PC-3 (cell line): ENCODE measurements at regions not wholly inside any gene's neighbourhood (a gene's known extent, or its start where the extent isn't known, plus 50 kb on each side); places are given as distances from the start of the nearest gene placed in this dataset.

Experiments
- ATAC-seq: fragments of 200-7000 bp; cut with Tn5 transposase; 2 replicates; pipeline ENCODE4 v1.9.1; 2020; ENCODE audit warnings: mild to moderate bottlenecking, moderate library complexity
- BruUV-seq: library from RNA; stranded (reverse); fragments of 400-500 nt; replicated peaks from 2 replicates; lab custom pipeline; 2021; lab: Mats Ljungman, UMichigan
- CTCF ChIA-PET: fragments of 300-600 bp; sonication (Branson Sonifier 250); formaldehyde crosslinking; loops from one replicate; lab custom pipeline; 2022; ENCODE audit warnings: antibody characterized with exemption; lab: Charles Lee
- POLR2A ChIA-PET: fragments of 300-600 bp; sonication (Branson Sonifier 250); formaldehyde crosslinking; loops from one replicate; lab custom pipeline; 2022; ENCODE audit warnings: antibody characterized with exemption; ENCODE audit not compliant: unreplicated experiment; lab: Charles Lee
- DNase-seq: peaks from one replicate; pipeline ENCODE4 v3.0.0-alpha.2; 2015
- H2AFZ ChIP-seq: fragments of 300-600 bp; sonication (generic); 2 replicates; pipeline ENCODE4 v1.6.0; 2016; ENCODE audit warnings: antibody characterized with exemption, low read length
- H3F3A ChIP-seq: fragments of 300-600 bp; sonication (generic); one replicate; pipeline ENCODE4 v1.6.0; 2017; ENCODE audit warnings: antibody characterized with exemption, low read length, control low read depth, mild to moderate bottlenecking; ENCODE audit not compliant: unreplicated experiment
- H3K27ac ChIP-seq: fragments of 300-600 bp; sonication (generic); 2 replicates; pipeline ENCODE4 v1.5.1; 2016; ENCODE audit warnings: mild to moderate bottlenecking, low read length
- H3K27me3 ChIP-seq: fragments of 300-600 bp; sonication (generic); 2 replicates; pipeline ENCODE4 v1.6.1; 2016; ENCODE audit warnings: low read length, mixed read lengths
- H3K36me3 ChIP-seq: fragments of 300-600 bp; sonication (generic); 2 replicates; pipeline ENCODE4 v1.6.1; 2016; ENCODE audit warnings: low read depth, mixed run types, low read length, mixed read lengths
- H3K4me1 ChIP-seq: fragments of 300-600 bp; sonication (generic); 2 replicates; pipeline ENCODE4 v1.5.1; 2016; ENCODE audit warnings: low read length; ENCODE audit not compliant: insufficient read depth
- H3K4me2 ChIP-seq: fragments of 300-600 bp; sonication (generic); 2 replicates; pipeline ENCODE4 v1.6.0; 2016; ENCODE audit warnings: low read length
- H3K4me3 ChIP-seq: fragments of 300-600 bp; sonication (generic); 2 replicates; pipeline ENCODE4 v1.5.1; 2016; ENCODE audit warnings: mild to moderate bottlenecking, low read length, mixed read lengths
- H3K79me2 ChIP-seq: fragments of 300-600 bp; sonication (generic); 2 replicates; pipeline ENCODE4 v1.6.1; 2017; ENCODE audit warnings: low read length, mixed read lengths
- H3K9ac ChIP-seq: fragments of 300-600 bp; sonication (generic); 2 replicates; pipeline ENCODE4 v1.6.0; 2016; ENCODE audit warnings: mild to moderate bottlenecking, low read length
- H3K9me2 ChIP-seq: fragments of 300-600 bp; sonication (generic); replicated peaks from 2 replicates; pipeline ENCODE4 v1.6.1; 2016; ENCODE audit warnings: mixed run types, low read length, mixed read lengths
- H3K9me3 ChIP-seq: fragments of 300-600 bp; sonication (generic); 2 replicates; pipeline ENCODE4 v1.6.1; 2016; ENCODE audit warnings: low read length, mixed read lengths
- H4K20me1 ChIP-seq: fragments of 300-600 bp; sonication (generic); 2 replicates; pipeline ENCODE4 v1.6.1; 2016; ENCODE audit warnings: low read length, mixed read lengths
- CTCF ChIP-seq: fragments of 300-600 bp; sonication (generic); conservative IDR thresholded peaks from 2 replicates; pipeline ENCODE4 v1.5.1; 2017; ENCODE audit warnings: antibody characterized with exemption, low read depth, mild to moderate bottlenecking, low read length
- EZH2 ChIP-seq: fragments of 300-600 bp; sonication (generic); IDR thresholded peaks from one replicate; pipeline ENCODE4 v1.6.1; 2017; ENCODE audit warnings: antibody characterized with exemption, mild to moderate bottlenecking, low read length; ENCODE audit not compliant: unreplicated experiment
- EZH2phosphoT487 ChIP-seq: fragments of 300-600 bp; sonication (generic); IDR thresholded peaks from 2 replicates; pipeline ENCODE4 v1.6.1; 2018; ENCODE audit warnings: mild to moderate bottlenecking, antibody characterized with exemption, low read length, borderline replicate concordance
- intact Hi-C: fragments of 100-400 bp; cut with micrococcal nuclease; formaldehyde crosslinking; loops from 2 replicates; pipeline ENCODE4 v1.9.0; 2023

GRCh38 chr19:29381353-29382203 lies 144.2 kb upstream of the VSTM2B start:
- Histone ChIP-seq H3F3A (no peaks in the 10 kb centered on the region), H3K4me2 (no peak overlapping the region), H3K79me2 (no peaks in the 10 kb centered on the region), H3K27ac (no peak overlapping the region), H3K36me3 (no peaks in the 10 kb centered on the region), H3K27me3 (no peaks in the 10 kb centered on the region), H4K20me1 (no peaks in the 10 kb centered on the region), H3K4me3 (no peak overlapping the region), H3K9me2 (no peaks in the 10 kb centered on the region), H2AFZ (no peak overlapping the region), H3K9ac (no peak overlapping the region), H3K4me1 (no peaks in the 10 kb centered on the region), H3K9me3 (no peaks in the 10 kb centered on the region)
- ChIA-PET POLR2A (no interaction called here), CTCF (no interaction called here)
- ATAC-seq = no peak
- TF ChIP-seq EZH2phosphoT487 = no peak
- DNase-seq = no peak
- intact Hi-C loops = no loop called here
- no TSS peak for BruUV-seq

- H3K27me3 ChIP-seq = no peaks in the 10 kb centered on the region
- ATAC-seq = no peak
- H3K79me2 ChIP-seq = no peaks in the 10 kb centered on the region
- H4K20me1 ChIP-seq = no peaks in the 10 kb centered on the region
- H3K9me3 ChIP-seq = no peaks in the 10 kb centered on the region
- H3K9me2 ChIP-seq = no peaks in the 10 kb centered on the region
- H3K9ac ChIP-seq = no peak overlapping the region
- H3K4me3 ChIP-seq = no peak overlapping the region
- H3K4me2 ChIP-seq = no peak overlapping the region
- no peak overlapping the region for H3K27ac ChIP-seq
- CTCF ChIA-PET = no interaction called here
- TF ChIP-seq EZH2 (no peak), CTCF (no peak), EZH2phosphoT487 (no peak)
- no peaks in the 10 kb centered on the region for H3K36me3 ChIP-seq
- no peak for DNase-seq
- intact Hi-C loops = no loop called here
- H3K4me1 ChIP-seq = no peaks in the 10 kb centered on the region
- BruUV-seq = no TSS peak
- POLR2A ChIA-PET = no interaction called here
- no peak overlapping the region for H2AFZ ChIP-seq
- H3F3A ChIP-seq = no peaks in the 10 kb centered on the region
Observed at GRCh38 chr19:29383696-29384095, 142.1 kb upstream of the VSTM2B start.

- no peak overlapping the region for H3K27ac ChIP-seq
- H2AFZ ChIP-seq = no peak overlapping the region
- no peaks in the 10 kb centered on the region for H3K9me3 ChIP-seq
- BruUV-seq = no TSS peak
- ChIA-PET CTCF (interaction anchor here (0.6 kb wide), 1 partner anchor 17 kb away, joined by 3 read pairs; no protein-coding TSS in a partner anchor), POLR2A (no interaction called here)
- H3K9me2 ChIP-seq = no peaks in the 10 kb centered on the region
- H3F3A ChIP-seq = no peaks in the 10 kb centered on the region
- no peaks in the 10 kb centered on the region for H4K20me1 ChIP-seq
- no peaks in the 10 kb centered on the region for H3K36me3 ChIP-seq
- DNase-seq = no peak
- H3K79me2 ChIP-seq = no peaks in the 10 kb centered on the region
- no peak for ATAC-seq
- H3K9ac ChIP-seq = no peak overlapping the region
- intact Hi-C loops = no loop called here
- no peak overlapping the region for H3K4me2 ChIP-seq
- no peaks in the 10 kb centered on the region for H3K27me3 ChIP-seq
- H3K4me1 ChIP-seq = no peaks in the 10 kb centered on the region
- no peak overlapping the region for H3K4me3 ChIP-seq
- TF ChIP-seq EZH2phosphoT487 (no peak), CTCF (no peak), EZH2 (no peak)
Observed at GRCh38 chr19:29384656-29385055, 141.1 kb upstream of the VSTM2B start.
